ENCODE measurements at regions not wholly inside any gene's neighbourhood (a gene's known extent, or its start where the extent isn't known, plus 50 kb on each side); places are given as distances from the start of the nearest gene placed in this dataset.

DNA sequence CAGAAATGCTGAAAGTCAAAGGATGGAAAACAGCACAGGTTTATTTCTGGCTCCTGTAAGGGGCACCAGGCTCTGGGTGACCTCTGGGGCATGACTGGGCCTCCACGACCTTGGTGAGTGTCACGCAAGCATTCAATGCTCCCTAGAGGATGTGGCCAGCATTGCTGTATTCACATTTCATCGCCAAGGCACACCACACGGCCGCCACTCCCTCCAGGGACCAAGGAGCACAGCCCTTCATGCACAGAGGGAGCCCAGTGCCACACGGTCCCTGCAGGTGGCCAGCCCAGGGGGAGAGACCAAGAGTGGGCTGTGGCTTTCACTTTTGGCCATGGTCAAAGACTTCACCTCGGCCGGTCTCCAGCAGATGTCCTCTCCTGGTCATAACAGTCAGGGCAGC, 137.4 kb upstream of the TNRC6C start:
- Histone ChIP-seq H3K27me3 (ENCODE audit: control insufficient read depth in 1 of 2, insufficient read depth in 2 of 2, low read length in 2 of 2) (no peaks in the 10 kb centered on the region), H3K4me3 (ENCODE audit: low read length in 2 of 2) (no peak overlapping the region), H3K36me3 (ENCODE audit: control insufficient read depth in 2 of 2, insufficient read depth in 2 of 2, low read length in 2 of 2) (no peaks in the 10 kb centered on the region), H3K27ac (ENCODE audit: low read length) (no peak overlapping the region), H3K9ac (ENCODE audit: low read length in 2 of 2) (no peak overlapping the region), H3K4me1 (ENCODE audit: control insufficient read depth, insufficient read depth, low read length) (peaks cover 4% of the 10 kb centered on the region), H3K9me3 (ENCODE audit: control insufficient read depth in 2 of 2, low read length in 2 of 2) (no peaks in the 10 kb centered on the region)

DNA sequence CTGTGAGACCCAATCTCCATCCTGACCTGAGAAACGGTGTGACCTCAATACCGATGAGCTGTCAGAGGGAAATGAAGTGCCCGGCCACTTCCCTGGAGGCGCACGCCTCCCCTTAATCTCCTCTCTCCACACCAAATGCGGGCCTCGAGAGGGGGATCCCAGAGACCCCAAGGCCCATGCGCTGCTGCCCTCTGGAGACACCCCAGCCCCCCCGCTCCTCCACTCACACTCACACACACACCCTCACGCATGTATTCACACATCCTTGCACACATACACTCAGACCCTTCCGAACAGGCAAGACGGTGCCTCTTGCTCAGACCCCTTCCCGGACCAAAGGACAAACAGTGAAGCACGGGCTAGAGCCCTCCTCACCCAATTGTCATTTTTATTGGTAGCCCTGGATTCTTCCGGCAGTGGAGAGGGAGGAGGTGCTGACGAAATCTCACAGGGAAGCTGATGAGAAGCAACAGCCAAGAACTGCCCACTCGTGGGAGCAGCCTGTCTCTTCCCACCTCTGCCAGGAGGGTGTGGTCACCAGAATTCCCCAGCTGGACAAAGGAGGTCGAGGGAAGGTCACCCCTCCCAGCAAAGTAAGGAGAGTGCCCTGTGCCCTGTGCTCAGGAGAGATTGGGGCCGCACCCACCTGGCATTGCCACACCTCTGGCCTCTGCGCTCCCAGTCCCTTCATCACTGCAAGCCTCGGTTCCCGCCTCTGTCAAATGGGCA, 136.0 kb upstream of the TNRC6C start:
- Histone ChIP-seq H3K4me1 (ENCODE audit: control insufficient read depth, insufficient read depth, low read length) (peaks cover 4% of the 10 kb centered on the region), H3K9me3 (ENCODE audit: control insufficient read depth in 2 of 2, low read length in 2 of 2) (no peaks in the 10 kb centered on the region), H3K27me3 (ENCODE audit: control insufficient read depth in 1 of 2, insufficient read depth in 2 of 2, low read length in 2 of 2) (no peaks in the 10 kb centered on the region), H3K27ac (ENCODE audit: low read length) (peak overlapping the region; percentile 11), H3K36me3 (ENCODE audit: control insufficient read depth in 2 of 2, insufficient read depth in 2 of 2, low read length in 2 of 2) (no peaks in the 10 kb centered on the region), H3K9ac (ENCODE audit: low read length in 2 of 2) (no peak overlapping the region), H3K4me3 (ENCODE audit: low read length in 2 of 2) (no peak overlapping the region)

DNA sequence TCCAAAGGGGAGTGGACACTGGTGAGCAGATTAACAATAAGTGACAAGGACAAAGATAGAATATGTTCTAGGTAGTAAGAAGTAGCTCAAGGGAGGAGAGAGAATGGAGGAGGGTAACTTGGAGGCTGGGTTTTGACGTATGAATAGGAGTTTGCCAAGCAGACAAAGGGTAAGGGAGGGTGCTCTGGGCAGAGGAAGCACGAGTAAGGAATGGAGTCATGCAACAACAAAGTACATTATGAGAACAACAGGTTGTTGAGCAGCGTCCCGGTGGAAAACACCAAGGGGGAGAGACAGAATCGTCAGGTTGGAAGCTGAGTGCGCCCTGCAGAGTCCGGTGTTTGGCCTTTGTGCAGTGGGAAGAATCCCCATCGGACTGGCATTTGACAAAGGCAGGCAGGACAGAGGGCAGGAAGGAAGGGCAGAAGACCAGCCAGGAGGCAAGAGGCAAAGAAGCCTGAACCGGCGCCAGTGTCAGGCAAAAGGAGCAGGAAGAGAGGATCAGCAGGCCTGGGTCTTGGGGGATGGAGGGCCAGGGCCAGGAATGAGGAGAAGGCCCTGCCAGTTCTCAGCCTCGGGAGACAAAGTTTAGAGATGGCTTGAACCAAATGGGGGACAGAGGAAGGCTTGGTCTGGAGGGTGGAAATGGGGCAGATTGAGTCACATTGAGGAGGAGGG, 134.3 kb upstream of the TNRC6C start:
- Histone ChIP-seq H3K27ac (ENCODE audit: low read length) (no peak overlapping the region), H3K9me3 (ENCODE audit: control insufficient read depth in 2 of 2, low read length in 2 of 2) (no peaks in the 10 kb centered on the region), H3K4me1 (ENCODE audit: control insufficient read depth, insufficient read depth, low read length) (peaks cover 4% of the 10 kb centered on the region), H3K4me3 (ENCODE audit: low read length in 2 of 2) (no peak overlapping the region), H3K36me3 (ENCODE audit: control insufficient read depth in 2 of 2, insufficient read depth in 2 of 2, low read length in 2 of 2) (no peaks in the 10 kb centered on the region), H3K9ac (ENCODE audit: low read length in 2 of 2) (no peak overlapping the region), H3K27me3 (ENCODE audit: control insufficient read depth in 1 of 2, insufficient read depth in 2 of 2, low read length in 2 of 2) (no peaks in the 10 kb centered on the region)

DNA sequence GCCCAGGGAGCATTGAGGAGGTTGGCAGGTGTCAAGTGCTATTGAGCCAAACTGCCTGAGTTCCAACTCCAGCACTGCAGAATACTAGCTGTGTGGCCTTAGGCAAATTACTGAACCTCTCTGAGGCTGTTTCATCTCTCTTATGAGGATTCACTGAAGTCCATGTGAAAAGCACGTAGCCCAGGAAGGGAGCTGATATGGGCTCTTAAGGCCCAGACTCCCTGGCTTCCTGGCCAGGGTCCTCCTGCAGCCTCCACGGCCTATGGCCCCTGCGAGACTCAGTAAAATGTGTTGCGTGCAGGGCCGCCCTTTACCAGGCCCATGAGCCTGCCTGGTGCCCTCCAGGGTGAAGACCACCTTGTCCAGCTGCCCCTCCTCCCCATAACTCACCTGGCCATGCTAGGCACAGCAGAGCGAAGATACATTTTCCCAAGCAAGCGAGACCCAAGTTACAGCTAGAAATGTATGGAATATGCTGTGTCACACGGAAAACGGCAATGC, 133.7 kb upstream of the TNRC6C start:
- Histone ChIP-seq H3K4me3 (ENCODE audit: low read length in 2 of 2) (no peak overlapping the region), H3K4me1 (ENCODE audit: control insufficient read depth, insufficient read depth, low read length) (peaks cover 8% of the 10 kb centered on the region), H3K36me3 (ENCODE audit: control insufficient read depth in 2 of 2, insufficient read depth in 2 of 2, low read length in 2 of 2) (no peaks in the 10 kb centered on the region), H3K9ac (ENCODE audit: low read length in 2 of 2) (no peak overlapping the region), H3K27me3 (ENCODE audit: control insufficient read depth in 1 of 2, insufficient read depth in 2 of 2, low read length in 2 of 2) (no peaks in the 10 kb centered on the region), H3K27ac (ENCODE audit: low read length) (no peak overlapping the region), H3K9me3 (ENCODE audit: control insufficient read depth in 2 of 2, low read length in 2 of 2) (no peaks in the 10 kb centered on the region)

DNA sequence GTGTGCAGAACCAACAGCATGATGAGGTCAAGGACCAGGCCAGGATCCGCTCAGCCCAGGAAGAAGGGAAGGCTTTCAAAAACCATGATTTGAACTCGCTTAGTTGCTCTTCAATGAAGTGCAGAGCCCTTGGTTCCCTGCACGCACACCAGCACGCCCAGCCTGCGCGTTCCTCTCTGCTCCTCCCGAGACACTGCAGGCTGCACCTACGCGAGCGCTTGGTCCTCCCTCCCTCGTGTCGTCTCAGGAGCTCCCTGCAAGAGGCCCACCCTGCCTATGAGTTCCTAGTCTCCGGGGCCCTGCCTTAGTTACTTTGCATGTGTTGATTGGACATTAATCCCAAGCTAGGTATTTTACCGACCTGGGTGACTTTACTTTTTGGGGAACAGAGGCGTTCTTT, 132.9 kb upstream of the TNRC6C start:
- Histone ChIP-seq H3K36me3 (ENCODE audit: control insufficient read depth in 2 of 2, insufficient read depth in 2 of 2, low read length in 2 of 2) (no peaks in the 10 kb centered on the region), H3K9me3 (ENCODE audit: control insufficient read depth in 2 of 2, low read length in 2 of 2) (no peaks in the 10 kb centered on the region), H3K9ac (ENCODE audit: low read length in 2 of 2) (no peak overlapping the region), H3K4me1 (ENCODE audit: control insufficient read depth, insufficient read depth, low read length) (peaks cover 15% of the 10 kb centered on the region), H3K4me3 (ENCODE audit: low read length in 2 of 2) (no peak overlapping the region), H3K27me3 (ENCODE audit: control insufficient read depth in 1 of 2, insufficient read depth in 2 of 2, low read length in 2 of 2) (no peaks in the 10 kb centered on the region), H3K27ac (ENCODE audit: low read length) (no peak overlapping the region)

DNA sequence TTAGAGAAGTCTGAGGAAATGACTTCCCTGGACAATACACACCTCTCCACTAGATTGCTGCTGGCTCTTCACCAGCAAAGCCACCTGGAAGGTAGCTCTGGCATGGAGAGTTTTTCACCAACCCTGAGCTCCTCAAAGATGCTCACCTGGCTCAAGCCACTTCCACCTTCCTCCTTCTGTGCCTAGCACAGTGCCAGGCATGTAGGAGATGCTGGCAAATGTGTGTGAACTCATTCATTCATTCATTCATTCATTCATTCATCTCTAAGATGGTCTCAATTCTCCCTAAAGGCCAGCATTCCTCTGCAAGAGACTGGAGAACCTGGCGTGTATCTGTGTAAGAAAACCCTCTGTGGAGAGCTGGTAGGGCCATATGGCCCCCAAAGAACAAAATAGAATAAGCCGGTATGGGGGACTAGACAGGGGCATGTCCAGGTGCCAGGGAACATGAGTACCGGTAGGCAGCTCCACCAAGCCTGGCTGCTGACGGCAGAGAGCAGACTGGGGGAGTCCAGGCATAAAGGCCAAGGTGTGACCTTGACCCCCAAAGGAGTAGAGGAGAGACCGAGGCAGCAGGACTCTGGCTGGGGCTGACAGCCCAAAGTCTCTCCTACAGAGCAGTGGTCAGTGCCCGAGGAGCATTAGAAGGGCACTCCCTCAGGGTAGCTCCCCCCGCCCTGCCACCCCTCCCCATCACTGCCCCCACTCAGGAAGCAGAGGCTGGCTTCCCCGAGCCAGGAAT, 132.2 kb upstream of the TNRC6C start:
- H3K4me3 ChIP-seq (ENCODE audit: low read length in 2 of 2) = no peak overlapping the region
- no peak overlapping the region for H3K9ac ChIP-seq (ENCODE audit: low read length in 2 of 2)
- H3K9me3 ChIP-seq (ENCODE audit: control insufficient read depth in 2 of 2, low read length in 2 of 2) = no peaks in the 10 kb centered on the region
- no peaks in the 10 kb centered on the region for H3K36me3 ChIP-seq (ENCODE audit: control insufficient read depth in 2 of 2, insufficient read depth in 2 of 2, low read length in 2 of 2)
- H3K27me3 ChIP-seq (ENCODE audit: control insufficient read depth in 1 of 2, insufficient read depth in 2 of 2, low read length in 2 of 2) = no peaks in the 10 kb centered on the region
- H3K4me1 ChIP-seq (ENCODE audit: control insufficient read depth, insufficient read depth, low read length) = peaks cover 22% of the 10 kb centered on the region
- H3K27ac ChIP-seq (ENCODE audit: low read length) = no peak overlapping the region

DNA sequence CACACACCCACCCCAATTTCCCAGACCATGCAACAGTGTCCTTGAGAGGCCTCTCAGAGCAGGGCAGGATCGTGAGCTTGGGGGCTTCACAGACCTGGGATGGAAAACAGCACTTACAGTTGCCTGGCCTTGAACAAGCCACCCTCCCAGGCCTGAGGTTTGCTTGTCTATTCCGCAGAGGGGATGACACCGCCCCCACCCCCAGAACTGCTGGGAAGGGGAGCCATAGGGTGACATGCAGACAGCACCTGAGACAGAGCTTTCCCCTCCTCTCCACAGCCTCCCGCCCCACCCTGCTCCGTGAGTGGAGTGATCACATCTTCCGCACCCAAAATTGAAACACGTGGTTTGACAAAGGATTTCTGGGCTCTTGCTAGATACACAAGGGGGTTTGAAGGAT, 131.5 kb upstream of the TNRC6C start:
- Histone ChIP-seq H3K4me1 (ENCODE audit: control insufficient read depth, insufficient read depth, low read length) (peaks cover 29% of the 10 kb centered on the region), H3K27me3 (ENCODE audit: control insufficient read depth in 1 of 2, insufficient read depth in 2 of 2, low read length in 2 of 2) (no peaks in the 10 kb centered on the region), H3K36me3 (ENCODE audit: control insufficient read depth in 2 of 2, insufficient read depth in 2 of 2, low read length in 2 of 2) (no peaks in the 10 kb centered on the region), H3K27ac (ENCODE audit: low read length) (no peak overlapping the region), H3K4me3 (ENCODE audit: low read length in 2 of 2) (no peak overlapping the region), H3K9ac (ENCODE audit: low read length in 2 of 2) (no peak overlapping the region), H3K9me3 (ENCODE audit: control insufficient read depth in 2 of 2, low read length in 2 of 2) (no peaks in the 10 kb centered on the region)

DNA sequence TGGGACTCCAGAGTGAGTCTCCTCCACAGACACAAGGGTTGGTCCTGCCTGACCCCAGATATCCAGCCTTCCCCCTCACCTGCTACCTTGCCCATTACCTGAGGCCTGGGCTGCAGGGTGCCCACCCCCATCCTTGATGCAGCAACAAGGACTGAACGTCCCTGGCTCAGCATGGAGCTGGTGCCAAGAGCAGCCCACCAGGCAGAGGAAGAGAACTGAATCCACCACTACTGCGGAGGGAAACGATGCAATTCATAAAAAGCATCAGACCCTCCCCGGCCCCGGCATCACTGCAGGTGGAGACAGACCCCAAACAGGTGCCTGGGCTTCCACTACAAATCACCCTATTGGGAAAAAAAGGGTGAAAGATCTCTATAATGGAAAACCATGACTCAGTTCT, 131.0 kb upstream of the TNRC6C start:
- Histone ChIP-seq H3K4me3 (ENCODE audit: low read length in 2 of 2) (no peak overlapping the region), H3K9me3 (ENCODE audit: control insufficient read depth in 2 of 2, low read length in 2 of 2) (no peaks in the 10 kb centered on the region), H3K4me1 (ENCODE audit: control insufficient read depth, insufficient read depth, low read length) (peaks cover 27% of the 10 kb centered on the region), H3K27me3 (ENCODE audit: control insufficient read depth in 1 of 2, insufficient read depth in 2 of 2, low read length in 2 of 2) (no peaks in the 10 kb centered on the region), H3K27ac (ENCODE audit: low read length) (no peak overlapping the region), H3K9ac (ENCODE audit: low read length in 2 of 2) (no peak overlapping the region), H3K36me3 (ENCODE audit: control insufficient read depth in 2 of 2, insufficient read depth in 2 of 2, low read length in 2 of 2) (no peaks in the 10 kb centered on the region)

DNA sequence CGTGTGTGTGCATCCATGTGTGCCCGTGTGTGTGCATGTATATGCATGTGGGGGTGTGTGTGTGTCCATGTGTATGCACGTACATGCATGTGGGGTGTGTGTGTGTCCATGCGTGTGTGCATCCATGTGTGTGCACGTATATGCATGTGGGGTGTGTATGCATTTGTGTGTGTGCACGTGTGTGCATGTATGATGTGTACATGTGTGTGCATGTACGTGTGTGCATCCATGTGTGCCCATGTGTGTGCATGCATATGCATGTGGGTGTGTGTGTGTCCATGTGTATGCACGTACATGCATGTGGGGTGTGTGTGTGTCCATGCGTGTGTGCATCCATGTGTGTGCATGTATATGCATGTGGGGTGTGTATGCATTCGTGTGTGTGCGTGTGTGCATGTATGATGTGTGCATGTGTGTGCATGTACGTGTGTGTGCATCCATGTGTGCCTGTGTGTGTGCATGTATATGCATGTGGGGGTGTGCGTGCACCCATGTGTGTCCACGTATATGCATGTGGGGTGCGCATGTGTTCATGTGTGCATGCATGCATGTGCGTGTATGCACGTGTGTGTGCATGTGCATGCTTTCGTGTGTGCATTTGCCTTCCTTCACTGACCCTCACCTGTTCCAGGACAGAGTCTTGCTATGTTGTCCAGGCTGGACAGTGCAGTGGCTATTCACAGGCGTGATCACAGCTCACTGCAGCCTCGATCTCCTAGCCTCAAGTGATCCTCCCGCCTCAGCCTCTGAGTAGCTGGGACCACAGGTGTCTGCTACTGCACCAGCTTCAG, 129.6 kb upstream of the TNRC6C start:
- Histone ChIP-seq H3K36me3 (ENCODE audit: control insufficient read depth in 2 of 2, insufficient read depth in 2 of 2, low read length in 2 of 2) (no peaks in the 10 kb centered on the region), H3K9ac (ENCODE audit: low read length in 2 of 2) (no peak overlapping the region), H3K4me3 (ENCODE audit: low read length in 2 of 2) (no peak overlapping the region), H3K27me3 (ENCODE audit: control insufficient read depth in 1 of 2, insufficient read depth in 2 of 2, low read length in 2 of 2) (no peaks in the 10 kb centered on the region), H3K27ac (ENCODE audit: low read length) (peak overlapping the region; percentile 77), H3K9me3 (ENCODE audit: control insufficient read depth in 2 of 2, low read length in 2 of 2) (no peaks in the 10 kb centered on the region), H3K4me1 (ENCODE audit: control insufficient read depth, insufficient read depth, low read length) (peaks cover 24% of the 10 kb centered on the region)
